ENCODE measurements at regions not wholly inside any gene's neighbourhood (a gene's known extent, or its start where the extent isn't known, plus 50 kb on each side); places are given as distances from the start of the nearest gene placed in this dataset.

DNA sequence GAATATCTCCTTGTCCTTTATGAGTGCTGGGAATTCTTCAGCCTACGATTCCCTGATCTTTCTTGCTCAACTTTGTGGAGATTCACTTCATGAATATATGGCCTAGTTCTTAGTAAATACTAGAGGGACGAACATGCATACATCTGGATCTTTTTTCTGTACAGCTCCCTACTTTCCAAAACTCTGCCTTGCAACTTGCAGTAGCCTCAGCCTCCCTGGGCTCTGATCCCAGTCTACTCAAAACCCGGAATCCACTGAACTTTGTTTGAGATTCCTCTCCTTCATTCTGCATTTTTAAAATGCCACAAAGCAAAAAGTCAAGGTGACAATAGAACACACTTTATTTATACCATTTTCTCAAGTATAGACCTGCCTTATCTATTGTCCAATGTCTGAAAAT is 50.0 kb upstream of the PCDH7 start:
- TF ChIP-seq POLR2A (IDR thresholded peaks at IDR 0.05): no peak
- no peak for TF ChIP-seq CTCF (IDR thresholded peaks at IDR 0.05 in 4 of 5, conservative IDR thresholded peaks at IDR 0.05 in 1 of 5)
